Tibial nerve (tissue), 3 donors: ENCODE measurements at regions not wholly inside any gene's neighbourhood (a gene's known extent, or its start where the extent isn't known, plus 50 kb on each side); places are given as distances from the start of the nearest gene placed in this dataset.

Experiments
- POLR2A ChIP-seq, 2 donors: fragments of 450-650 bp; IDR thresholded peaks; one replicate each; pipeline ENCODE4 v1.6.1; 2017; ENCODE audit warnings: antibody characterized with exemption in 2 of 2, mild to moderate bottlenecking in 2 of 2, moderate library complexity in 2 of 2
- TF ChIP-seq, protein P1 (sequence below), 5 experiments: fragments of 200-600 bp in 3 of 5; fragments of 450-650 bp in 2 of 5; sonication (generic) in 3 of 5; IDR thresholded peaks; one replicate each; pipeline ENCODE4 v1.5.1; 2016 to 2019; ENCODE audit warnings: antibody characterized with exemption in 5 of 5, mild to moderate bottlenecking in 3 of 5, moderate library complexity in 2 of 5

DNA sequence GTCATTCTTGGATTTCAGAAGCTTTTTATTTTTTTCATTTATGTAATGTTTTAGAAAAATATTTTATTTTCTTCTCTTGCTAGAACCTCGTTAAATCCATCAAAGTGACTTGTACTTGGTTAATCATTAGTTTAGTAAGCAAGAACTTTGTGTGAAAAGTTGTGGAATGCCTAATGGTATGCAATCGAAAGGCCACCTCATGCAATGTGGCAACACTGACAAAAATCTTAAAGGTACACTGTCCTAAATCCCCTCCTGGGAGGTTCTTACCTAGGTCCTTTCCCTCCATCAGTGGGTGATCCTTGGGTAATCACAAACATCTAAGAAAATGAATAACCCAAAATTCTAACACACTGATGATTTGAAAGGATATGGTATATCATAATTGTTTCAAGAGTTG is 304.2 kb downstream of the DNAH5 start:
- TF ChIP-seq, protein P1, sequence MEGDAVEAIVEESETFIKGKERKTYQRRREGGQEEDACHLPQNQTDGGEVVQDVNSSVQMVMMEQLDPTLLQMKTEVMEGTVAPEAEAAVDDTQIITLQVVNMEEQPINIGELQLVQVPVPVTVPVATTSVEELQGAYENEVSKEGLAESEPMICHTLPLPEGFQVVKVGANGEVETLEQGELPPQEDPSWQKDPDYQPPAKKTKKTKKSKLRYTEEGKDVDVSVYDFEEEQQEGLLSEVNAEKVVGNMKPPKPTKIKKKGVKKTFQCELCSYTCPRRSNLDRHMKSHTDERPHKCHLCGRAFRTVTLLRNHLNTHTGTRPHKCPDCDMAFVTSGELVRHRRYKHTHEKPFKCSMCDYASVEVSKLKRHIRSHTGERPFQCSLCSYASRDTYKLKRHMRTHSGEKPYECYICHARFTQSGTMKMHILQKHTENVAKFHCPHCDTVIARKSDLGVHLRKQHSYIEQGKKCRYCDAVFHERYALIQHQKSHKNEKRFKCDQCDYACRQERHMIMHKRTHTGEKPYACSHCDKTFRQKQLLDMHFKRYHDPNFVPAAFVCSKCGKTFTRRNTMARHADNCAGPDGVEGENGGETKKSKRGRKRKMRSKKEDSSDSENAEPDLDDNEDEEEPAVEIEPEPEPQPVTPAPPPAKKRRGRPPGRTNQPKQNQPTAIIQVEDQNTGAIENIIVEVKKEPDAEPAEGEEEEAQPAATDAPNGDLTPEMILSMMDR (IDR thresholded peaks at IDR 0.05), result no peak
- no peak for TF ChIP-seq POLR2A (IDR thresholded peaks at IDR 0.05)
